HG02981 (cell line): ENCODE measurements at regions not wholly inside any gene's neighbourhood (a gene's known extent, or its start where the extent isn't known, plus 50 kb on each side); places are given as distances from the start of the nearest gene placed in this dataset.
A peak's percentile ranks its signal among the peaks of the same experiment; 100 is the strongest.
"Not testable (repeated sequence)": the region's sequence is repeated elsewhere in the genome, so short reads cannot be mapped to it uniquely, and the experiment has no call there.

ENCODE experiments used
- ATAC-seq: cut with Tn5 transposase; IDR thresholded peaks from one replicate; pipeline ENCODE4 v1.9.1; 2021; ENCODE audit warnings: mild to moderate bottlenecking, moderate library complexity; ENCODE audit not compliant: unreplicated experiment

DNA sequence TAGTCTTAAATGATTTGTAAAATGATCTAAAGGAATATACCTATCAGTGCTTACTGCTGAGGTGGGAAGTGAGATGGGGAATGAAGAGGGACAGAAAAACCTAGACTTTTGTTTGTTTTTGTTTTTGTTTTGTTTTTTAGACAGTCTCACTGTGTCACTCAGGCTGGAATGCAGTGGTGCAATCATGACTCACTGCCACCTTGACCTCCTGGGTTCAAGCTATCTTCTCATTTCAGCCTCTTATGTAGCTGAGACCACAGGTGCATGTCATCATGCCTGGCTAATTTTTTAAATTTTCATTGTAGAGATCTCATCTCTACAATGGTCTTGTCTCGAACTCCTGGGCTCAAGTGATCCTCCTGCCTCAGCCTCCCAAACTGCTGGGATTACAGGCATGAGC, 116.4 kb upstream of the SEM1 start:
- no peak for ATAC-seq

DNA sequence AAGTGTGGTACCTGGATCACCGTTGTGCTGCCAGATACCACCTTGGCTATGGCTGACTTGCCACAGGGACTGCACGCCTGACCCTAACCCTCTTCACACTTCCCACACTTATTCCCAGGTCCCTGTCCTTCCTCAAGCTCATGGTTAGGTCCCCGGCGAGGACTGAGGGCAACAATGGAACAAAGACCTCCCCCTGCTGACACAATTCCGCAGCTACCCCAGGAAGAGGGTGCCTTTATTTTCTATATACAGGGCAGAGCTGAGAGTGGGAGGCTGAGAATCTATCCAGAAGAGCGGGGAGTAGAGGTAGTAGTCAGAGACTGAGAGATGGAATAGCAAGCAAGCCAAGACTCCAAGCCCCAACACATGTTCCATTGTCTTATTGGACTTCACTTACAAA, 118.1 kb upstream of the SEM1 start:
- no peak for ATAC-seq

DNA sequence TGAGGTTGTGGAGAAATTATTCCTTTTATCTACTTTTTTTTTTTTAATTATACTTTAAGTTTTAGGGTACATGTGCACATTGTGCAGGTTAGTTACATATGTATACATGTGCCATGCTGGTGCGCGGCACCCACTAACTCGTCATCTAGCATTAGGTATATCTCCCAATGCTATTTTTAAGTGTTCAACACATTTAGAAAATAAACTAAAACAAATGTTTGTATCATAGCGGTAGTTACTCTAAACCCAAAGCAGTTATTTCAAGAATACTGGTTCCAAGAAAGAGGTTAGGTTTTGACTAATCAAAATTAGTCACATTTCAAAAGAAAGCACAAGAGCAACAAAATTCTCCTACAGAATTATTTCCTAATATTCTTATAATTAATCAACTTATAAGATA, 119.5 kb upstream of the SEM1 start:
- ATAC-seq, result not testable (repeated sequence)

GRCh38 chr7:96831446-96831845, 121.8 kb upstream of the SEM1 start:
- ATAC-seq, result no peak

DNA sequence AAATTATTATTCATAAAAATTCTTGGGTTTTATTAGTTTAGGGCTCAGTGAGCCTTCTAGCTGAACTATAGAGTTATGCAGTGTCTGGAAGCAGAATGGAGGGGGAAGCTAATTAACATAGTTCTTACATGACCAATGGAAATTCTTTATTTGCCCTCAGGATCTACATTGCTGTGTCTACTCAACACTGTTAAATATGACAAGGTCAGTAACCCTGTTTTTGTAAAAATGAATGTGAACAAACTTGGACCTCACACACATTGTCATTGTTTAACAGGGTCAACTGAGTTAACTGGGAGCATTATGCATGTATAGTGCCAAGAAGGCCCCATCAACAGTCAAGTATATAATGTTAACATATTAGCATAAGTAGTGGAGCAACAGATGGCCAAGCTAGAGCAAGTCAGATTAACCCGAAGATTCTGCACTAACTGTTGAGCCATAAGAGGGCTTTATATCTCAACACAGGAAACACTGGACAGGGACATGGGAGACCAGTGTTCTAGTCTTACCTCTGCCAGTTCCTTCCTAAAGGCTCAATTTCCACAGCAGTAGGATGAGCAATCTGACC, 122.5 kb upstream of the SEM1 start:
- no peak for ATAC-seq

DNA sequence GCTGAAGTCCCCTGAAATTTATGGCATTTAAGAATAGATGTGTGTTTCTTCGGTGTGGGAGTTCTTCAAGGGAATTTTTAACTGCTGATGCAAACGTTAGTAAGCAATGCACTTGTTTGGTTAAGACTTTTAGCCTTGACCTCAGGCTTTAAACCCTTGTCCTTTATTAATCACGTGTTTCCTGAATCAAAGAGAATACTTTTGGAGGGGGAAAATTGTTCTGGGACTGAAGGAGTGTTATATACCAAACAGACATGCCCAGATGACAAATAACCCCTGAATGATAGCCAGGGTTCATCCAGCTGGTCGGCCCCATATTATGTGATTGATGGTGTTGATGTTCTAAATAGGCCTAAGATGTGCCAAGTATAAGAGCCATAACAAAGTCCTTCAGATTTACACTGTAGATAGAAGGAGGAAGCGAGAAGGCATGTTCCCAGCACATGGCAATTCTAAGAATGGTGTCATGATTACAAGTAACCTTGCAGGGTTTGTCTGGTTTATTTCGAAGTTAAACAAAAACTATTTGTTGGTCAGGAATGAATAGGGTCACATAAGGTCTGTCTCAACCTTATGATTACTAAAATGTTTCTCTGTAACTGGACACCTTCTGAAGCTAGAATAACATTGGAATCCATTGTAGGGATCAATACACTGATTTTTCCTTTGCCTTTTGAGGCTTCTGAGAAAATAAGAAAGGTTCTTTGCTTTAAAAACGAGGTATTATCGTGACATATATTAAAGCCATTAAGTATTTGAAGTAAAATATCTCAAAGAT, 124.2 kb upstream of the SEM1 start:
- no peak for ATAC-seq

DNA sequence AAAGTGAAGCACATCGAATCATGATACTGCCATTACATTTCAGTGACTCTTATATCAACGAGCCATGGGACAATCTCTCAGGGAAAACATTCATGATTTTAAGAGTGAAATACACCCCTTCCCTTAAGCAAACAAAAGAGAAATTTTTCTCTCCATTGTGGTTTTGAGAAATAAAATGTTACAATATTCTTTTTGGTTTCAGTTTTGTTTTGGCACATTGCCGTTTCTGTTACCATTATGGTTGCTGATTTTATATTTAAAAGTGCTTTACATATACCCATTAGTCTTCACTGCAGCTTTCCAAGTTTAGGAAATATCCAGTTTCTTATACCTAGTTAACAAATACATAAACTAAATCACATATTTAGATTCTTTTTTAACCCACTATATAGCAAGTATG, 126.8 kb upstream of the SEM1 start:
- ATAC-seq, result no peak

GRCh38 chr7:96837593-96837992, 127.9 kb upstream of the SEM1 start:
- ATAC-seq, result peak; percentile 99

DNA sequence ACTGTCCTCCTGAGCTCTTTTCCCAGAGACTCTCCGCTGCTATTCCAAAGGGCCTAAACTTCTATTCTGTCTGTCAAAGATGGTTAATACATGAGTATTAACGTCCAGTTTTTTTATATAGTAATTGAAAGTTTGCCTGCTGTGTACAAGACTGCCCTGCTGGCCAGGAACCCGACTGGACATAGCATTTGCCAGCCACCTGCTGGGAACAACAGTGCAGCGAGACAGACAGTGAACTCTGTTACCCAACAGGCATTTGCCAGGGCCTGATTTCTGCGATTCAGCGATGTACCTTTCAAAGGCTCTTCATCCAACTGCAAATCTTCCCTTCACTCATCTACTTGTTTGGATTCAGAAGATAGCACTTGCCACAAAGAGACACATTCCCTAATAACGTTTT, 128.8 kb upstream of the SEM1 start:
- no peak for ATAC-seq

- ATAC-seq, result no peak
Observed at GRCh38 chr7:96855139-96855538, 145.5 kb upstream of the SEM1 start.

DNA sequence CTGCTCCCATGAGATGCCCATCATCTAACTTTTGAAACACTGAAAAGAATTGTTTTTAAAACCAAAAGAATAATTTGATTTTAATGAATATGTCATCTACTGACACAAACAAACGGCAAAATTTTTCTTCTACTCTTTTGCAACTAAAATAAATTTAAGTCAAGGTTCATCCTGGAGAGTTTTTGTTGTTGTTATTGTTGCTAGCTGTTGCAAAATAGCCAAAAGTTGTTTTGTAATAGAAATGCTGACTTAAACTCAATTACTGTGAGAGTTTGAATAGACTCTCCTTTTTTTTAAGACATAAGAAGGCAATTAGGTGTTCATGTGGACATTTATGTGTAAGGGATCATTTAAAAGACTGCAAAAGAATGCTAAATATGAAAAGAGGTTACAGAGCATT, 146.0 kb upstream of the SEM1 start:
- ATAC-seq, result no peak

GRCh38 chr7:96869538-96869937, 135.8 kb upstream of the DLX6 start:
- ATAC-seq, result no peak

- ATAC-seq, result no peak
Observed at GRCh38 chr7:96870185-96870584, 135.2 kb upstream of the DLX6 start.

DNA sequence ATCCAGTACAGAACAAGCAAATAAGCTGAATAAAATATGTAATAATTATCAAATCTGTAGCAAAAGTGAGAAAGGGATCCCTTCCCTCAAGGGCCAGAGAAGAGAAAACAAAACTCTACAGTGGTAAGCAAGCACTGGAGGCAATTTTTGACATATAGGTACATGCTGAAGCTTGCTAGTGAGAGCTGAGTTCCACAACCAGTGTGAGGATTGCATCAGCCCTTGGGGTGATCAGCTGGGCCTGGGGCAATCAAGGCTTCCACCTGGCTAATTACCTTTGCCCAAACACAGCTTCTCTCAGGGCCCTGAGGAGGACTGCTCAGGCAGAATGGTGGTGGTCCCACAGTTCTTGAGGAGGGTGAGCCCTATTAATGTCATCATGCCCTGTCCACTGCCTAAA, 134.4 kb upstream of the DLX6 start:
- no peak for ATAC-seq

GRCh38 chr7:96887426-96887825, 117.9 kb upstream of the DLX6 start:
- ATAC-seq, result no peak

GRCh38 chr7:96899108-96899507, 106.2 kb upstream of the DLX6 start:
- ATAC-seq, result no peak

- no peak for ATAC-seq
Observed at GRCh38 chr7:96901822-96902445, 103.4 kb upstream of the DLX6 start.

DNA sequence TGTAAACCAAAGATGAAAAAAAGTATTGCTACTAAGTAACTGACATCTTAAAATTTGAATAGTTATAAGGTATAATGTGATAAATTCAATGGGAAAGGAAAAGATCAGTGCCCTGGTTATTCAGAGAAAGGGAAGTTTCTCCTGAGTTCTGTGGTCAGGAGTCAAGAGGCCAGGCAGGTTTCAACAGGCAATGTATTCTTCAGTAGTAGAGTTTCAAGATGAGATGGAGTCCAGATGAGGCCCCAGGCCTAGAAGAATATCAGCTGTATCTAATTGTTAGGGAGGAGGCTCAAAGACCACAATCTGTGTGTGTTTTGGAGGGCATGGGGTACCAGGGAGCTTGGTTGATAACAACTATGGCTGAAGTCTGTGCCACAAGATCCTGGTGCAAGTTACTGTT, 101.4 kb upstream of the DLX6 start:
- no peak for ATAC-seq

DNA sequence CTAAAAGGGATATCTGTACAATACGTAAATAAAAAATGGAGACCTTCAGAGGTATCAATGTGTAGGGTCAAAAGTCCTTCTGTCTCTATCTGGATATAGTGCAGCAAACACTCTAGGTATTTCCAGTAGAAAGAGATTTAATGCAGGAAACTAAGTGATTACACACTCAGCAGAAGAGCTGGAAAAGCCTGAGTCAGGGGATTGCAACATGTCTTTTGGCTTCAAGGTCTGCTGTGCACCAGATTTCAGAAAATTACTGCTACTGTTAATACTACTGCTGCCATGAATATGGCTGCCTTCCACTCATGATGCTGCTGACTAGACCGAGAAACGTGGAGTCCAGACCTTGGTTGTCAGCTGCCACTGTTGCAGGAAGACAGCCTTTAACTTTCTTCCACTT, 94.9 kb upstream of the DLX6 start:
- ATAC-seq, result no peak

DNA sequence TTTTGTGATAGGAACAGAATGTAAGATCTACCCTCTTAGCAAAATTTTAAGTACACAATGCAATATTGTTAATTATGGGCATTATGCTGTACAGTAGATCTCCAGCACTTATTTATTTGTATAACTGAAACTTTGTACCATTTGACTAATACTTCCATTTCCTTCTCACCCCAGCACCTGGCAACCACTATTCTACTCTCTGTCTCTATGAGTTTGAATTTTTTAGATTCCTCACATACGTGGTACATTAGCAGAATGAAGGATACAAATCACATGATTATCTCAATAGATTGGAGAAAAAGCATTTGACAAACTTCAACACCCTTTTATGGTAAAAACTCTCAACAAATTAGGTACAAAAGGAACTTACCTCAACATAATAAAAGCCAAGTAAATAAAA, 90.3 kb upstream of the DLX6 start:
- no peak for ATAC-seq

GRCh38 chr7:96920064-96920463, 85.3 kb upstream of the DLX6 start:
- ATAC-seq, result no peak

DNA sequence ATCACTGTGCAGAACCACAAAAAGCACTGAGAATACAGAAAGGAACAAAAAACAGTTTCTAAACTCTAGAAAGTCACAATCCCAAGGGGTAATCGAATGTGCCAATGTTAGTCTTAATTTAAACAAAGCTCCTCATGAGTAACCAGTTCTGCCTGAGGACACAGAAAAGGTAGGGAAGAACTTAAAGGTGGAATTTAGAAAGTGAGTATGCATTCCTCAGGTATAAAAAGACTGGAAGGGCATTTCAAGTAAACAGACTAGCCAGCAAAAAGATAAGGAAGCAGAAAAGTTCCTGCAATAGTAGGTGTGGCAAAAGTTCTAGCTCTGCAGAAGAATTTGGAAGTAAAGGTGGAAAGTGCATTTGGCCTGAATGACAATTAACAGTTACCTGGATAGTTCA, 84.6 kb upstream of the DLX6 start:
- no peak for ATAC-seq
